Endodermal cell (in vitro differentiated cells): ENCODE measurements at regions not wholly inside any gene's neighbourhood (a gene's known extent, or its start where the extent isn't known, plus 50 kb on each side); places are given as distances from the start of the nearest gene placed in this dataset.

Source experiments
- DNase-seq: peaks from one replicate; pipeline ENCODE4 v3.0.0-alpha.2; 2017
- H3K27ac ChIP-seq: 2 replicates; pipeline ENCODE4 v1.5.1; 2013; ENCODE audit warnings: mild to moderate bottlenecking, low read depth, low read length, moderate library complexity
- H3K27me3 ChIP-seq: 2 replicates; pipeline ENCODE4 v1.6.1; 2013; ENCODE audit warnings: mild to moderate bottlenecking, low read length, moderate library complexity; ENCODE audit not compliant: insufficient read depth, control insufficient read depth, poor library complexity, severe bottlenecking
- H3K36me3 ChIP-seq: 2 replicates; pipeline ENCODE4 v1.7.0; 2013; ENCODE audit warnings: mild to moderate bottlenecking, low read length, moderate library complexity; ENCODE audit not compliant: control insufficient read depth, insufficient read depth
- H3K4me1 ChIP-seq: one replicate; pipeline ENCODE4 v1.7.0; 2013; ENCODE audit warnings: low read length; ENCODE audit not compliant: control insufficient read depth, insufficient read depth
- H3K4me3 ChIP-seq: 2 replicates; pipeline ENCODE4 v1.5.1; 2013; ENCODE audit warnings: mild to moderate bottlenecking, low read length, moderate library complexity
- H3K9ac ChIP-seq: 2 replicates; pipeline ENCODE4 v1.6.1; 2013; ENCODE audit warnings: mild to moderate bottlenecking, low read length, moderate library complexity; ENCODE audit not compliant: poor library complexity, severe bottlenecking; ENCODE audit errors: extremely low read depth
- H3K9me3 ChIP-seq: 2 replicates; pipeline ENCODE4 v1.6.1; 2013; ENCODE audit warnings: mild to moderate bottlenecking, low read length, moderate library complexity; ENCODE audit not compliant: control insufficient read depth
- H3K27ac Mint-ChIP-seq: 2 replicates; pipeline ENCODE4 v1.8.0; 2020; ENCODE audit warnings: mixed read lengths
- H3K27me3 Mint-ChIP-seq: 2 replicates; pipeline ENCODE4 v1.8.0; 2021; ENCODE audit warnings: mild to moderate bottlenecking, mixed read lengths; ENCODE audit not compliant: insufficient read depth
- H3K36me3 Mint-ChIP-seq: 2 replicates; pipeline ENCODE4 v1.8.0; 2020; ENCODE audit warnings: low read depth, mixed read lengths
- H3K4me1 Mint-ChIP-seq: 2 replicates; pipeline ENCODE4 v1.8.0; 2020; ENCODE audit warnings: mixed read lengths
- H3K4me3 Mint-ChIP-seq: 2 replicates; pipeline ENCODE4 v1.8.0; 2020; ENCODE audit warnings: mild to moderate bottlenecking, moderate library complexity, mixed read lengths
- H3K9me3 Mint-ChIP-seq: 2 replicates; pipeline ENCODE4 v1.8.0; 2020; ENCODE audit warnings: mild to moderate bottlenecking, mixed read lengths
- CTCF ChIP-seq: fragments of 200-600 bp; sonication (generic); conservative IDR thresholded peaks from 2 replicates; pipeline ENCODE4 v1.5.0; 2021; ENCODE audit warnings: antibody characterized with exemption, mild to moderate bottlenecking
- WGBS, 2 experiments: methylation state at CpG; one replicate each; pipeline versions ENCODE4 v1.1.5 to v1.1.7; 2013; ENCODE audit warnings: missing lambda C conversion rate in 2 of 2, mixed read lengths in 1 of 2; ENCODE audit not compliant: insufficient coverage in 1 of 2, insufficient read length in 1 of 2; 5-methylcytosine and 5-hydroxymethylcytosine counted together

- H3K27me3 ChIP-seq, result no peaks in the 10 kb centered on the region
- no peaks in the 10 kb centered on the region for H3K27me3 Mint-ChIP-seq
- H3K27ac Mint-ChIP-seq, result no peak overlapping the region
- H3K4me1 Mint-ChIP-seq, result peaks cover 5% of the 10 kb centered on the region
- no peak overlapping the region for H3K4me3 Mint-ChIP-seq
- no peaks in the 10 kb centered on the region for H3K4me1 ChIP-seq
- no peak for DNase-seq
- H3K9ac ChIP-seq, result no peak overlapping the region
- no peak for TF ChIP-seq CTCF
- H3K4me3 ChIP-seq, result no peak overlapping the region
- H3K27ac ChIP-seq, result no peak overlapping the region
- H3K9me3 Mint-ChIP-seq, result no peaks in the 10 kb centered on the region
- H3K36me3 ChIP-seq, result no peaks in the 10 kb centered on the region
- H3K9me3 ChIP-seq, result no peaks in the 10 kb centered on the region
- H3K36me3 Mint-ChIP-seq, result no peaks in the 10 kb centered on the region
Measured at GRCh38 chr10:55220975-55221374, 419.9 kb upstream of the PCDH15 start.

GRCh38 chr10:55215699-55216098 is 414.7 kb upstream of the PCDH15 start:
- no peaks in the 10 kb centered on the region for H3K4me1 Mint-ChIP-seq
- 80 to 95% methylated on average over 1 of the region's 1 CpG for WGBS, 2 experiments
- no peaks in the 10 kb centered on the region for H3K36me3 Mint-ChIP-seq

GRCh38 chr10:55214608-55215007 is 413.6 kb upstream of the PCDH15 start:
- H3K4me1 Mint-ChIP-seq, result no peaks in the 10 kb centered on the region
- DNase-seq, result no peak
- no peak overlapping the region for H3K4me3 ChIP-seq
- no peak for TF ChIP-seq CTCF
- no peak overlapping the region for H3K9ac ChIP-seq
- H3K27ac ChIP-seq, result no peak overlapping the region
- no peaks in the 10 kb centered on the region for H3K36me3 ChIP-seq
- no peaks in the 10 kb centered on the region for H3K27me3 Mint-ChIP-seq
- H3K4me1 ChIP-seq, result no peaks in the 10 kb centered on the region
- no peaks in the 10 kb centered on the region for H3K27me3 ChIP-seq
- no peak overlapping the region for H3K4me3 Mint-ChIP-seq
- WGBS, 2 experiments, result no CpG with 5 or more reads among the region's 1 CpG
- no peak overlapping the region for H3K27ac Mint-ChIP-seq
- no peaks in the 10 kb centered on the region for H3K36me3 Mint-ChIP-seq
- no peaks in the 10 kb centered on the region for H3K9me3 Mint-ChIP-seq
- no peaks in the 10 kb centered on the region for H3K9me3 ChIP-seq

More at GRCh38 chr10:55215699-55216098, 414.7 kb upstream of the PCDH15 start:
- Mint-ChIP-seq H3K27ac (no peak overlapping the region), H3K9me3 (no peaks in the 10 kb centered on the region), H3K4me3 (no peak overlapping the region), H3K27me3 (no peaks in the 10 kb centered on the region)
- Histone ChIP-seq H3K27me3 (no peaks in the 10 kb centered on the region), H3K9ac (no peak overlapping the region), H3K4me1 (no peaks in the 10 kb centered on the region), H3K9me3 (no peaks in the 10 kb centered on the region), H3K27ac (no peak overlapping the region), H3K36me3 (no peaks in the 10 kb centered on the region), H3K4me3 (no peak overlapping the region)
- no peak for TF ChIP-seq CTCF
- no peak for DNase-seq
